Brain pericyte (primary cell): ENCODE measurements at regions not wholly inside any gene's neighbourhood (a gene's known extent, or its start where the extent isn't known, plus 50 kb on each side); places are given as distances from the start of the nearest gene placed in this dataset.
"Not testable (repeated sequence)": the region's sequence is repeated elsewhere in the genome, so short reads cannot be mapped to it uniquely, and the experiment has no call there.

Experiments
- DNase-seq: peaks from one replicate; pipeline ENCODE4 v3.0.0-alpha.2; 2012; ENCODE audit warnings: low read depth, low spot score

- not testable (repeated sequence) for DNase-seq
Observed at GRCh38 chr7:36065563-36066342, 87.3 kb upstream of the EEPD1 start.

- DNase-seq, result no peak
Observed at GRCh38 chr7:36066343-36066664, 86.8 kb upstream of the EEPD1 start.

- no peak for DNase-seq
Observed at GRCh38 chr7:36070230-36070629, 82.8 kb upstream of the EEPD1 start.

- no peak for DNase-seq
Observed at GRCh38 chr7:36071605-36072004, 81.4 kb upstream of the EEPD1 start.

GRCh38 chr7:36072620-36073019 is 80.4 kb upstream of the EEPD1 start:
- no peak for DNase-seq

- no peak for DNase-seq
Observed at GRCh38 chr7:36075561-36075960, 77.5 kb upstream of the EEPD1 start.

- DNase-seq, result no peak
Observed at GRCh38 chr7:36076074-36076473, 77.0 kb upstream of the EEPD1 start.

- no peak for DNase-seq
Observed at GRCh38 chr7:36078816-36079360, 74.2 kb upstream of the EEPD1 start.

- no peak for DNase-seq
Observed at GRCh38 chr7:36079446-36080025, 73.5 kb upstream of the EEPD1 start.

GRCh38 chr7:36080843-36081242 is 72.2 kb upstream of the EEPD1 start:
- no peak for DNase-seq

GRCh38 chr7:36082216-36082615 is 70.8 kb upstream of the EEPD1 start:
- DNase-seq, result no peak

- no peak for DNase-seq
Observed at GRCh38 chr7:36082910-36083309, 70.1 kb upstream of the EEPD1 start.

GRCh38 chr7:36083626-36084380 is 69.3 kb upstream of the EEPD1 start:
- DNase-seq, result no peak

GRCh38 chr7:36084485-36085091 is 68.5 kb upstream of the EEPD1 start:
- DNase-seq, result peak; percentile 4

- DNase-seq, result no peak
Observed at GRCh38 chr7:36085096-36085495, 68.0 kb upstream of the EEPD1 start.

- no peak for DNase-seq
Observed at GRCh38 chr7:36086571-36086970, 66.5 kb upstream of the EEPD1 start.

GRCh38 chr7:36088553-36088952 is 64.5 kb upstream of the EEPD1 start:
- no peak for DNase-seq

- DNase-seq, result no peak
Observed at GRCh38 chr7:36088966-36089365, 64.1 kb upstream of the EEPD1 start.

GRCh38 chr7:36090976-36091873 is 61.8 kb upstream of the EEPD1 start:
- no peak for DNase-seq

GRCh38 chr7:36091874-36092176 is 61.2 kb upstream of the EEPD1 start:
- DNase-seq, result no peak

GRCh38 chr7:36092221-36092771 is 60.8 kb upstream of the EEPD1 start:
- no peak for DNase-seq
